ENCODE measurements at regions not wholly inside any gene's neighbourhood (a gene's known extent, or its start where the extent isn't known, plus 50 kb on each side); places are given as distances from the start of the nearest gene placed in this dataset.
"Not testable (repeated sequence)": the region's sequence is repeated elsewhere in the genome, so short reads cannot be mapped to it uniquely, and the experiment has no call there.

GRCh38 chr6:80981226-80981625 lies 771.3 kb downstream of the TENT5A start:
- TF ChIP-seq CTCF (IDR thresholded peaks at IDR 0.05 in 4 of 5, conservative IDR thresholded peaks at IDR 0.05 in 1 of 5); POLR2A (IDR thresholded peaks at IDR 0.05): not testable (repeated sequence)

Data from gastrocnemius medialis (tissue), 4 donors.